ENCODE measurements at regions not wholly inside any gene's neighbourhood (a gene's known extent, or its start where the extent isn't known, plus 50 kb on each side); places are given as distances from the start of the nearest gene placed in this dataset.

DNA sequence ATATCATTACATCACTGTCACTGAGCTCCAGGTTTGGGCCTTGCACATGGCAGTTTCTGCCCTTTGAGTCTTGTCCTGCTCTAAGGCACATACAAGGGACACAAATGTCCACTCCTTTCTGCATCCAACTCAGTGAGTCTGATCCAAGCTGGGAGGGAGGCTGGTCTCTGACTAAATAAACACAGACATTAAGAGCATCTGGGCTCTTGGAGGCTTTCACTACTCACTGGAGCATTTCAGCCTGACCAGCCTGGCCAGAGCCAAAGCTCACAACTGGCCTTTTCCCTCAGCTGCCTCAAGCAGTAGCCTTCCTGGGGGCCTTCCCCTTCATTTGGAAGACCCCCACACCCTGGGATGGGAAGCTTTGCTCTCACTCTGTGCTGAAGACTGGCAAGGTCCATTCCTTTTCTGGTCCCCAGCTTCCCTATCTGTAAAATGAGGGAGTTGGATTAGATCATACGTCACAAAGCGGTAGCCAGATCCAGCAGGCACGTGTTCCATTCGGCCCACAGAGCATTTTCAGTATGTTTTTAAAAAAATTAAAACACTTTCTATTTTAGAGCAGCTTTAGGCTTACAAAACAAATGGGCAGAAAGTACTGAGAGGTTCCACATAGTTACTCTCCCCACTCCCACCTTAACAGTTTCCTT lies 58.6 kb upstream of the XPA start:
- TF ChIP-seq, protein P1, sequence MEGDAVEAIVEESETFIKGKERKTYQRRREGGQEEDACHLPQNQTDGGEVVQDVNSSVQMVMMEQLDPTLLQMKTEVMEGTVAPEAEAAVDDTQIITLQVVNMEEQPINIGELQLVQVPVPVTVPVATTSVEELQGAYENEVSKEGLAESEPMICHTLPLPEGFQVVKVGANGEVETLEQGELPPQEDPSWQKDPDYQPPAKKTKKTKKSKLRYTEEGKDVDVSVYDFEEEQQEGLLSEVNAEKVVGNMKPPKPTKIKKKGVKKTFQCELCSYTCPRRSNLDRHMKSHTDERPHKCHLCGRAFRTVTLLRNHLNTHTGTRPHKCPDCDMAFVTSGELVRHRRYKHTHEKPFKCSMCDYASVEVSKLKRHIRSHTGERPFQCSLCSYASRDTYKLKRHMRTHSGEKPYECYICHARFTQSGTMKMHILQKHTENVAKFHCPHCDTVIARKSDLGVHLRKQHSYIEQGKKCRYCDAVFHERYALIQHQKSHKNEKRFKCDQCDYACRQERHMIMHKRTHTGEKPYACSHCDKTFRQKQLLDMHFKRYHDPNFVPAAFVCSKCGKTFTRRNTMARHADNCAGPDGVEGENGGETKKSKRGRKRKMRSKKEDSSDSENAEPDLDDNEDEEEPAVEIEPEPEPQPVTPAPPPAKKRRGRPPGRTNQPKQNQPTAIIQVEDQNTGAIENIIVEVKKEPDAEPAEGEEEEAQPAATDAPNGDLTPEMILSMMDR (IDR thresholded peaks at IDR 0.05; ENCODE audit: poor library complexity): no peak
- TF ChIP-seq EZH2phosphoT487 (IDR thresholded peaks at IDR 0.05; ENCODE audit: low read depth, severe bottlenecking, unreplicated experiment) (no peak), EZH2 (IDR thresholded peaks at IDR 0.05; ENCODE audit: borderline replicate concordance) (no peak)

Measured in hepatocyte (in vitro differentiated cells).